ENCODE measurements at regions not wholly inside any gene's neighbourhood (a gene's known extent, or its start where the extent isn't known, plus 50 kb on each side); places are given as distances from the start of the nearest gene placed in this dataset.

DNA sequence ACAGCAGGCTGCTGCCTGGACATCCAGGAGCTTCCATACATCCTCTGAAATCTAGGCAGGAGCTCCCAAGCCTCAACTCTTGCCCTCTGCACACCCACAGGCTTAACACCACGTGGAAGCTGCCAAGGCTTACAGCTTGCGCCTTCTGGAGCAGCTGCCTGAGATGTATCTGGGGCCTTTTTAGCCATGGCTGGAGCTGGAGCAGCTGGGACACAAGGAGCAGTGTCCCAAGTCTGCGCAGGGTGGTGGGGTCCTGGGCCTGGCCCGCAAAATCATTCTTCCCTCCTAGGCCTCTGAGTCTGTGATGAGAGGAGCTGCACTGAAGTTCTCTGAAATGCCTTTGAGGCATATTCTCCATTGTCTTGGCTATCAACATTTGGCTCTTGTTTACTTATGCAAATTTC, 255.0 kb downstream of the DLL1 start:
- no peak for FAIRE-seq

GRCh38 chr6:170035044-170035443, 255.8 kb downstream of the DLL1 start:
- no peak for DNase-seq (ENCODE audit: insufficient read length, low spot score)
- FAIRE-seq = no peak
- TF ChIP-seq TAF1 (IDR thresholded peaks at IDR 0.05; ENCODE audit: low read depth, low read length) (no peak), POLR2AphosphoS5 (IDR thresholded peaks at IDR 0.05; ENCODE audit: low read depth, low read length) (no peak), POLR2A (IDR thresholded peaks at IDR 0.05; ENCODE audit: low read depth, low read length) (no peak), PAX5 (IDR thresholded peaks at IDR 0.05; ENCODE audit: insufficient read depth, low read length, severe bottlenecking) (no peak), POU2F2 (IDR thresholded peaks at IDR 0.05; ENCODE audit: low read depth, low read length) (no peak), SPI1 (IDR thresholded peaks at IDR 0.05; ENCODE audit: low read depth, low read length) (no peak)

More for the DNA sequence above, 255.0 kb downstream of the DLL1 start:
- TF ChIP-seq POU2F2 (IDR thresholded peaks at IDR 0.05; ENCODE audit: low read depth, low read length) = no peak
- no peak for TF ChIP-seq TAF1 (IDR thresholded peaks at IDR 0.05; ENCODE audit: low read depth, low read length)
- no peak for DNase-seq (ENCODE audit: insufficient read length, low spot score)

- TF ChIP-seq SPI1 (IDR thresholded peaks at IDR 0.05; ENCODE audit: low read depth, low read length) = no peak
- TF ChIP-seq POLR2A (IDR thresholded peaks at IDR 0.05; ENCODE audit: low read depth, low read length) = no peak
- no peak for FAIRE-seq
- no peak for DNase-seq (ENCODE audit: insufficient read length, low spot score)
Observed at GRCh38 chr6:170034294-170034693, 256.6 kb downstream of the DLL1 start.

GRCh38 chr6:170033666-170034065, 257.2 kb downstream of the DLL1 start:
- FAIRE-seq = no peak
- TF ChIP-seq PAX5 (IDR thresholded peaks at IDR 0.05; ENCODE audit: insufficient read depth, low read length, severe bottlenecking) = no peak
- TF ChIP-seq SPI1 (IDR thresholded peaks at IDR 0.05; ENCODE audit: low read depth, low read length) = no peak
- no peak for TF ChIP-seq POLR2A (IDR thresholded peaks at IDR 0.05; ENCODE audit: low read depth, low read length)
- TF ChIP-seq POU2F2 (IDR thresholded peaks at IDR 0.05; ENCODE audit: low read depth, low read length) = no peak
- no peak for TF ChIP-seq POLR2AphosphoS5 (IDR thresholded peaks at IDR 0.05; ENCODE audit: low read depth, low read length)
- no peak for TF ChIP-seq TAF1 (IDR thresholded peaks at IDR 0.05; ENCODE audit: low read depth, low read length)

DNA sequence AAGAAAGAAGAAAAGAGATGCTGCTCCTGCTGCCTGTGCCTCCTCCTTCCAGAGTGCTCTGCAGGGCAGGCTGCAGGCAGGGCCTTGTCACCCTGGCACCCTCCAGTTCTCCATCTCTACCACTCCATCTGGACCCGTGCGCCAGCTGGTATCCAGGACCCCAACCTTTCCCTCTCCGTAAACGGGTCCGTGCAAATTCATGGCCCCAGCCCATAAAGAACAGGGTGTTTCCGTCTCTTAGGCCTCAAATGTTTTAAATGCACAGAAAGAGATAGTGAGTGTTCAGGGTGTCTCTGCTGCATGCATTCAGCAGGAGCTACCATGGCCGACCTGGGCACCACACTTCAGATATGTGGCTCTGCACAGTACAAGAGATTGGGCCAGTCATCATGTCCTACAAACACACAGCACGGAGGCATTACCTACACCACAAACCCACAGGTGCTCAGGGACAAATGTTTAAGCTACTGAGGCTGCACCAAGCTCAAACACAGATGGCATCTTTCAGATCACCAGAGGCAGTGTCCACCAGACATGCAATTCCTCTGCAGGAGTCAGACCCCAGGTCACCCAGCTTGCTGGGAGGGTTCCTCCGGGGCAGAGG, 258.1 kb downstream of the DLL1 start:
- TF ChIP-seq POU2F2 (IDR thresholded peaks at IDR 0.05; ENCODE audit: low read depth, low read length) (no peak), POLR2A (IDR thresholded peaks at IDR 0.05; ENCODE audit: low read depth, low read length) (no peak), PAX5 (IDR thresholded peaks at IDR 0.05; ENCODE audit: insufficient read depth, low read length, severe bottlenecking) (no peak), TAF1 (IDR thresholded peaks at IDR 0.05; ENCODE audit: low read depth, low read length) (no peak), SPI1 (IDR thresholded peaks at IDR 0.05; ENCODE audit: low read depth, low read length) (no peak), POLR2AphosphoS5 (IDR thresholded peaks at IDR 0.05; ENCODE audit: low read depth, low read length) (no peak)
- no peak for DNase-seq (ENCODE audit: insufficient read length, low spot score)
- no peak for FAIRE-seq

More at GRCh38 chr6:170033666-170034065, 257.2 kb downstream of the DLL1 start:
- no peak for DNase-seq (ENCODE audit: insufficient read length, low spot score)

DNA sequence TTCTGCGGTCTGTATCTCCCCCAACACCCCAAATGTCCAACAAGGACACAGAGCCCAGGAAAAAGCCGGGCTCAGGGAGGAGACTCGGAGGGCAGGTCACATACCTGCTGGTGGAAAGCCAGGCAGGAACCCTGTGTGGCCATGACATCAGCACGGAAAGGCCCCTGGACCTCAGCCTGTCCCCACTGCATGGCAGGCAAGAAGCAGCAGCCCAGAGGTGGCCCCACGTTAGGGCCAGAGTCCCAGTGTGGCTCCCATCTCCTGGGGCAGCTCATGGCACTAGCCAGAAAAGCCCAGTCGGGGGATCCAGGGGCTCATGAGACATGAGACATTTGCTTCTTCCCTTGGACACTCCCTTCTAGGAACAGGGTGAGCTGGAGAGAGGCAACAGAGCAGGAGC, 258.7 kb downstream of the DLL1 start:
- FAIRE-seq = no peak
- TF ChIP-seq POLR2A (IDR thresholded peaks at IDR 0.05; ENCODE audit: low read depth, low read length) (no peak), TAF1 (IDR thresholded peaks at IDR 0.05; ENCODE audit: low read depth, low read length) (no peak), PAX5 (IDR thresholded peaks at IDR 0.05; ENCODE audit: insufficient read depth, low read length, severe bottlenecking) (no peak), POLR2AphosphoS5 (IDR thresholded peaks at IDR 0.05; ENCODE audit: low read depth, low read length) (no peak), POU2F2 (IDR thresholded peaks at IDR 0.05; ENCODE audit: low read depth, low read length) (no peak), SPI1 (IDR thresholded peaks at IDR 0.05; ENCODE audit: low read depth, low read length) (no peak)
- DNase-seq (ENCODE audit: insufficient read length, low spot score) = no peak

DNA sequence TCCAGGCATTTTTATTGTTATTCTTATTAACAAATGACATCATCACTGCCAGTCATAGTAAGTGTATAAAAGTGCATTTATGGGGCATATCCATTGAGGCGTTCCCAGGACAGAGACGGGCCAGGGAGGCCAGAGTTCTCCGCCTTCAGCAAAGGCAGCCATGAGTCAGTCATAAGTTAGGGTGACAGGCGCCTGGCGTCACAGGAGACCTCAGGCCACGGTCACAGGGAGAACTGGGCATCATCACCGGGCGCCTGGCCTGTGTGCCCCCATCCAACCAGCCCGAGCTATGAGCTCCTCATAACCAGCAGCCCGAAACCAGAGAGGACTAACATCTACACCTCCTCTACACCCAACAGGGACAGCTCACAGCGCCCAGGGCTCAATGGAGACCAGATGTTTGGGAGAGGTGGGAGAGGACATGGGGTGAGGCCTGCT, 259.2 kb downstream of the DLL1 start:
- no peak for TF ChIP-seq TAF1 (IDR thresholded peaks at IDR 0.05; ENCODE audit: low read depth, low read length)
- no peak for TF ChIP-seq POLR2AphosphoS5 (IDR thresholded peaks at IDR 0.05; ENCODE audit: low read depth, low read length)
- TF ChIP-seq SPI1 (IDR thresholded peaks at IDR 0.05; ENCODE audit: low read depth, low read length) = no peak
- TF ChIP-seq POLR2A (IDR thresholded peaks at IDR 0.05; ENCODE audit: low read depth, low read length) = no peak
- no peak for FAIRE-seq

DNA sequence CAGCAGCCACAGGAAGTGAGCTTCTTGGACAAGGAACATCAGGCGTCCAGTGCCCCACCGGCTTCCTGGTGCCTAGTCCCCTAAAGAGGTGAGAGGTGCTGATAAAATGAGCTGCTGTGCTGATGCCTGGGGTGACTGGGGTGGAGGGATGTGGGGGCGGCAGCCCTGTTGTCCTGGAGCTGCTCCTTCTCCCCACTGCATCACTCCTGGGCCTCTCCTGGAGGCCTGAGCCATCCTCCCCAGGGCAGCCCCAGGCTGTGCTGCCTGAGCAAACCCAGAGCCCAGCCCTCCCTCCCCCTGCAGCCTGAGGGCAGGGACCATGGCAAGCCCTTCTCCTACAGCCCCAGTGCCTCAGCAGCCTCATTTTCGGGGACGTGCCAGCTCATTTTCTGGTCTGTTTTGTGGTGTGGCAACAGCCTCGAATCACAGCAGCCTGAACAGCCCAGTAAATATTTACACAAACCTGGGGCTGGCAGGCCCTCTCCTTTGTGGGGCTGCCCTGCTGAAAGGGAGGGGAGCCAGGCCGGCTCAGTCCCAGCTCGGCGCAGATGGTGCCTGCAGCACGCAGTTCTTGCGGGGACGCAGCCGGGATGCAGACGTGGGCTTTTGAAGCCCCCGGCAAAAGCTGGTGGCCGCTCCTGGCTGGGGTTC, 259.9 kb downstream of the DLL1 start:
- FAIRE-seq (no peak), DNase-seq (ENCODE audit: insufficient read length, low spot score) (no peak)

More for the DNA sequence above, 259.2 kb downstream of the DLL1 start:
- DNase-seq (ENCODE audit: insufficient read length, low spot score) = no peak

DNA sequence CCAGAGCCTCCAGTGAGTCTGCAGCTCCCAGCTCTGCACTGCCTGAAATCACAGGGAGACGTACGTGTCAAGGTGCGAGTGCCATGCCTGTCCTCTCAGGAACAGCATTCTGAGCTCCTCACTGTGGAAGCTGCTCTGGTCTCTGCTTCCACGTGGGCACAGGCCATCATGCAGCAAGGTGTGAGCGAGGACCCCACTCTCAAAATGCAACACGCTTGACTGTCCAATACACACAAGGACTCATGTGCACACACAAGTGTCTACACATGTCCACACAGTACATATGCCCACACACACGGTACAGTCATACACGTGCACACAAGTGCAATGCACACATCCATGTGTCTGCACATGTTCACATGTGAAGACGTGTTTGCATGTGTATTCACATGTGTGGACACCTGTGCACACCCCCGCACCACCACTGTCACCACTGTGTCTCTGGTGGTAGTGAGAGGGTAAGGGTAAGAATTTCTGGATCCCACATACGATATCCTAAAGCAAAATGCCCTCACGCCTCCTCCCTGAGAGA, 260.5 kb downstream of the DLL1 start:
- TF ChIP-seq SPI1 (IDR thresholded peaks at IDR 0.05; ENCODE audit: low read depth, low read length) (no peak), PAX5 (IDR thresholded peaks at IDR 0.05; ENCODE audit: insufficient read depth, low read length, severe bottlenecking) (no peak), POU2F2 (IDR thresholded peaks at IDR 0.05; ENCODE audit: low read depth, low read length) (no peak), TAF1 (IDR thresholded peaks at IDR 0.05; ENCODE audit: low read depth, low read length) (no peak), POLR2A (IDR thresholded peaks at IDR 0.05; ENCODE audit: low read depth, low read length) (no peak)
- FAIRE-seq = no peak

More for the DNA sequence above, 259.9 kb downstream of the DLL1 start:
- no peak for TF ChIP-seq POU2F2 (IDR thresholded peaks at IDR 0.05; ENCODE audit: low read depth, low read length)
- no peak for TF ChIP-seq POLR2AphosphoS5 (IDR thresholded peaks at IDR 0.05; ENCODE audit: low read depth, low read length)
- TF ChIP-seq POLR2A (IDR thresholded peaks at IDR 0.05; ENCODE audit: low read depth, low read length) = no peak
- TF ChIP-seq PAX5 (IDR thresholded peaks at IDR 0.05; ENCODE audit: insufficient read depth, low read length, severe bottlenecking) = no peak
- TF ChIP-seq SPI1 (IDR thresholded peaks at IDR 0.05; ENCODE audit: low read depth, low read length) = no peak
- no peak for TF ChIP-seq TAF1 (IDR thresholded peaks at IDR 0.05; ENCODE audit: low read depth, low read length)

More for the DNA sequence above, 260.5 kb downstream of the DLL1 start:
- no peak for DNase-seq (ENCODE audit: insufficient read length, low spot score)
